Stimulated activated CD8-positive, alpha-beta memory T cell treated with anti-CD3 and anti-CD28 coated beads, Interleukin-12 subunit alpha, Interleukin-12 subunit beta, amount 100 ng/mL, for 1 hour (primary cell): ENCODE measurements at regions not wholly inside any gene's neighbourhood (a gene's known extent, or its start where the extent isn't known, plus 50 kb on each side); places are given as distances from the start of the nearest gene placed in this dataset.

Experiments used
- DNase-seq: peaks from one replicate; pipeline ENCODE4 v3.0.0-alpha.2; 2020; ENCODE audit warnings: low read depth

DNA sequence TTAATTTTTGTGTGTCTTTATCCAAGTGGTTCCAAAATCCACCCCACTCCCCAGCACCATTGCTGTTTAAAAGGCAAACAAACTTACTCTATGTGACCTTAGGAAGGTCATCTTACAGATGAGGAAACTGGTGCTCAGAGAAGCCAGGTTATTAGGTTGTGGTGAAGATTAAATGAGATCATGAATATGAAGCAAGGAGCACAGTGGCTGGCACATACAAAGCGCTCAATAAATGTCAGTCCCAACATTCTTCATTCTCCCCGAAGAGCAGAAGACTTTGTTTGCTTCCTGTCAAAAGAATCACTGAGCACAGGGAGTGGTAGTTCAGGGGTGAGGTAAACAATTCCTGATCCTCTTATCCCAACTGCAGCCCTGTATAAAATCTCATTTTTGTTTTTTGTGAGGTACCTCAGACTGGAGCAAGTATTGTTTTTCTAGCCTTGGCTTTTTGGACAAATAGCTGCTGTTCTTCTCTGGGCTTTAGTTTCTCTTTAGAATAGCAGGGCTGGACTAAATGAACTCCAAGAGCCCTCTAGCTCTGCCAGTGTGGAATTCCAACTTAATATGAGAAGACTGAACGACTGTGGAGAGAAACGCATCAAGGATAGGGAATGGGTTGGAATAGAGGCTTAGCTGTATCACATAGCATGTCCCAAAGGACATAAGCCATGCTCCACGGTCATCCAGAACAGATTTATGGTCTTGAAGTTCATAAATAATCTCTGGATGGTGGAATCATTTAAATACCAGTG, 455.3 kb upstream of the USP24 start:
- no peak for DNase-seq

DNA sequence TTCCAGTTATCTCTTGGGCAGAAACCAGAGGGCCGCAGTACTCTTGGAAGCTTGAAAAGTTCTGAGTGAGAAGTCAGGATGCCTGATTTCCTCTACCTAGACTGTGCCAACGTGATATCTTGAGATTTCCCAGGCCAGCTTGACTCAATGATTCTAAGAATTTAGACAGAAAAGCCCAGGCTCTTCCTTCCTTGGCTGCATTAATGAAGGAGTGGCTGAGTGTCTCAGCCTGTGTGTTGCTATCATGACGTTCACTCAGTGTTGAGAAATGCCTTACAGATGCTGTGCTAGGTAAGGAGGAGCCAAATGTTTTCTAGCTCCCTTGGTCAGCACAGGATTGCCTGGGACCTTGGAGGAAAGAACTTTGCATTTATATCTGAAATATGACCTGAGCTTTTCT, 454.1 kb upstream of the USP24 start:
- no peak for DNase-seq

DNA sequence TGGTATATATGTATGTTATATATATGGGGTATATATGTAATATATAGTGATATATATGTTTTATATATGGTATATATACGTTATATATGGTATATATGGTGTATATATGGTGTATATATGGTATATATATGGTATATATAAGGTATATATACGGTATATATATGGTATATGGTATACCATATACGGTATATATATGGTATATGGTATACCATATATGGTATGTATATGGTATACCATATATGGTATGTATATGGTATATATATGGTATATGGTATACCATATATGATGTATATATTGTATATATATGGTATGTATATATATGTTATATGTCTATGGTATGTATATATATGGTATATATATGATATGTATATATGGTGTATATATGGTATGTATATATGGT, 447.7 kb upstream of the USP24 start:
- DNase-seq: no peak

DNA sequence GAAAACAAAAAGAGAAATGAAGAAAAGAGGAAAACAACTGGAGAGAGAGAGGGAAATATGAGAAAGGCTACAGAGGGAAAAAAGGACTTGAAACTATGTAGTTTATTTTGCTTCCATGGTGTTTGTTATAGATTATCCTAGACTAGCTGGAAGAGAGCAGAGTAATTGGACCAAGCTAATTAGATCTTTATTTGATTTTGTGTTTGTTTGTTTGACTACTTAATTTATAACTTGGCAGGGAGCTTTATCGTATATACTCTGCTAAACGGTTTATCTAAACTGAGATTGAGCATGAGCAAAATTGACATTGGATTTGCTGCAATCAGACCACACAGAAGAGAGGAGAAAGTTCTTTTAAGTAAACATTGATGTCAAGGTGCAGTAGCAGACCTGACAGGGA, 443.8 kb upstream of the USP24 start:
- DNase-seq: no peak

DNA sequence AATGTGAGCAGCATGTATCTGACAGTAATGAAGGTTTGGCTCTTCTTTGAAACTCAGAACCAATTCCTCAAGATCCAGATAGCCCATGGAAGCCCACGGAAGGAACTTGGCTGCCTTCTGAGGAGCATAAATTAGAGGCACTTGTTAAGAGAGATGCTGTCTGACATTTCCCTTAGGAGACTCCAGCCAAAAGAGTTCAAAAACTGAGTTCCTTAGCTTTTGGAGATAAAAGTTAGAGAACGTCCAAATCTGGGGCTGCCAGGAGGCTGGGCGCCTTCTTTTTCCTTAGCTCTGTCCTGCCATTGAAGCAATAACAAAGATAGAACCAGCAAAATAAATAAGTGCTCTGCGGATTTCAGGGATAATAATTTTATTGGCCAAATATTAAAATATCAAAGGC, 439.6 kb upstream of the USP24 start:
- DNase-seq: no peak

DNA sequence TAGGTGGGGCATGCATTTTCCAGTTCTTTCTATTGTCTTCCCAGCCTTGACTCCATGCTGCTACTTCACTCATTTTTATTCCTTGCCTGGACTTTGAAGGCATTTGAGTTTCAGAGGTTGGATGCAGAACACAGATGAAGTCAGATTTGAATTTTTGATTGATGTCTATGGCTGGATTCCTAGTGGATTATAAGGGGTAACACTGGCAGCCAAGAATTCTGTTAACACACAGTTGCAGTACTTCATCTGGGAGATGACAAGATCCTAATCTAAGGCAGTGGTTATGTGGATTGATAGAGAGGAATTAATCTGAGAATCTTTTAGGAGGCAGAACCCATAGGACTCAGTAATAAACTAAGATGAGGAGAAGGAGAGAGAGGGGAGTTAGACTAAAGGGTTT, 439.0 kb upstream of the USP24 start:
- no peak for DNase-seq

DNA sequence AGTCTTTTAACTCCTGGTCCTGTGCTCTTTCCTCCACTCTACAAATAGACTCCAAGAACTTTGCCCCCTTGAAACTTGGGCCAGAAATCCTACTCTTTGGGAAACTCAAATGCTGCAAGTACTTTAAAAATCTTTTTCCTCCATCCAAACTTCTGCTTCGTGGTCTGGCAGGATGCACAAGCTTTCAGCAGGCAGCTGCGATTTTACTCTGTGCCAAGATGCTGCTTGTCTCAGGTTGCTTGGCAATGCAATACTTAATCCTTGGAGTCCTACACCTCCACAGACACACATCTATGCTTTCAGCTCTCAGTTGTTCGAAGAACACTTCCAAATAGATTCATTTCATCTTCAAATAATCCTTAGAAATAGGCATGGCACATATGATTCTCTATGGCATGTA, 435.3 kb upstream of the USP24 start:
- no peak for DNase-seq

DNA sequence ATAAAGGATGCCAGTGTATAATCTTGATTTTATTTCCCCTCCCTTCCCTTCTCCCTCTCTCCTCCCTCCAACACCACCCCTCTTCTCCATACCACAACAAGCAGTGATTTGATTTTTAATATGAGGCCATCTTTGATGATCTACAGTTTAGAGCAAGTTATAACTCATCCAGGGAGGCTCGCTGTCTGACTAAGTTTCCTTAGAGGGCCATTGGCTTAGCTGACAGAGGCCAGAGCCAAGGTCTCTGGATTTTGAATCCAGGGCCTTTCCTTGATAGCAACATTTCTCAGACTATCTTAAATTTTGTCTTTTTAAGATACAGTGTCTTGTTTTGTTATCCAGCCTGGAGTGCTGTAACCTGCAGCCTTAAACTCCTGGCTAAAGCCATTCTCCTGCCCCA, 431.0 kb upstream of the USP24 start:
- DNase-seq: no peak

DNA sequence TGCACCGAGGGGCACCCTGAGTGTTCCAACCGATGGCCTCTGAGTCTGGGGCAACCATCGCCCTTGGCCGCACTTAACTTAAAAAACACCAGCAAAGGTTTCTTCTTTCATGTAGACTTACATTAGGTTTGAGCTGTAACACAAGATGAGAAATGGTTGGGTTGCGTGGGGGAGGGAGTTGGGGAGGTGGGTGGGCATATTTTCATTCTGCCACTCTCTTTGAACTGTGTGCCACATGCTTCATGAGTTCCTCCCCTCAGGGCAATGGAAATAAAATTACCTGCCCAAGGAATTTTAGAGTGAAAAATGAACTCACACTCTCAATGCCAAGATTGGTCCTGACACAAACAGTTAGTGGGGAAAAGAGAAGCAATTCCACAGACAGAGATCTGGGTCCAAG, 430.1 kb upstream of the USP24 start:
- DNase-seq: no peak

DNA sequence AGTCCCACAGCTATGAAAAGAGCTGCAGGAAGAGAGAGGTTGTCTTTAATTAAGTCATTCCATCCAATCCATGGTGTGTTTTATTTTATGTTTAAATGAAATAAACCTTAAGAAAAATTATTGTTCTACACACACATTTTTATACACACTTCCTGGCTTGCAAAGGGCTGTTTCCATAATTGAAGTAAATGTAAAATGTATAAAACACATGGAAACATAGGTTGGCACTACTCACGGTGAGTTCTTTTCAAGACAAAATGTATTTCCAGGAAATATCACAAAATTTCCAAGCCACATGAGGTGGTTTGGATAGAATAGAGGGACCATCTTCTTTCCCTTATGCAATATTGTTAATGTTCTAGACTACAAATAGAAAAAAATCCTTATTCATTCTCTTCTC, 426.8 kb upstream of the USP24 start:
- no peak for DNase-seq

DNA sequence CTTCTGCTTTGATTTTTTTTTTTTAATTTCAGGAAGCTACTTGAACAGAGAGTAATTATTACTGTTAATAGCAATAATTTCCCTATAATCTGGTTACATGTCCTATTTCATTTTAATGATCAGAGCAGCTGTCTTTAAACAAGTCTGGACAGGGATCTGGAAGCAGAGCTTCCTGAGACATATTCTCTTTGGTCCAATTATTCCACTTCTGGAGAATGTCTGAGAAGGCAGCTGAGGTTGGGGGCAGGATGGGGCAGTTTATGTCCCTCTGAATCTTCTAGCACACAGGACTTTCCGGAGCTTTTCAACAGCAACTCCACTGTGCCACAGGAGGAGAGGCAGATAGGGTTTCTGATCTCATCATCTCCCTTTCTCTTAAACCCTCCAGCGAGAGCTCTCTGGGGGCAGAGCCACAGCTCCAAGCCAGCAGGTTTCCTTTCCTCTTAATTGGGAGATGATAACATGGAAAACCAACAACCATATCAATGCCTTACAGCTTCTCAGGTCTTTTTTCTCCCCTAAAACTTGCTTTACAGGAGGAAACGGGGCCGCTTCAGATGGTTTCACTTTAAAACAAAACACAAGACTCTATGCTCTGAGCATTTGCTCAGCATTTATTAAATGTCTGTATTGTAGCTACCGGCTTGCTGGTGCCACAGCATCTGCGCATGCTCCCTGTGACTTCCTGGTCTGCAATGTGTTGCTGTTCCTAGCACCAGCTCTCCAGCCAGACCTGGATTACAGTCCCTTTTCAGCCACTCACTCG, 425.7 kb upstream of the USP24 start:
- peak; percentile 5 for DNase-seq

DNA sequence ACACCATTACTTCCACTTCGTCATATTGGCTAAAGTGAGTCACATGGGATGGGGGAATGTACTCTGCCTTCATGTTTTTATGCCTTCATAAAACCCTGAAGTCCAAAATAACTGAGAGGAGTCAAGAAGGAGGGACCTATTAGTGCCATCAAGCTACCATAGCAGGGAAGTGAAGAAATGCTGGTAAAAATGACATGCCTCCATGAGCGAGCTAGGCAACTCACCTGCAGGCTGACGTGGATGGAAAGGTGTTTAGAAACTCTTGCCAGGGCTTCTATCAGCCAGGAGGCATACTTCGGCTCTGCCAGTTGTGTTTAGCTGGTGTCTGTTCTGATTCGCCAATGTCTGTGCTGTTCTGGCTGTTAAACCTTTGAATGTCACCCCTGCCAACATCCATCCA, 424.4 kb upstream of the USP24 start:
- DNase-seq: no peak

DNA sequence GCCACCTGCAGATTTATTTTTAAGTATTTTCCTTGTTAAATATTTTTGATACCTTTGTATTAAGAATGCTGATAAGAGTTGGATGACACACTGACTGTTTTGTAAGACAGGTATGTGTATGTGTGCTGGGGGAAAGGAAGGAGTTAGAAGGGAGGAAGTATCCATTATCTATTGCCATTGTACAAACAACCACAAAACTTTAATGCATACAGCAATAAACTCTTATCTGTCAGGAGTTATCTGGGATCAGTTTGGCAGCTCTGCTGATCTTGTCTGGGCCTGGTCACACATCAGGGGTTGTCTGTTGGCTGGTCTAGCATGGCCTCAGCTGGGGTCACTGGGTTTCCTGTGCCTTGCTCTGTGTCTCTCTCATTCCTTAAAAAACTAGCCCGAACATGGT, 423.9 kb upstream of the USP24 start:
- DNase-seq: no peak

DNA sequence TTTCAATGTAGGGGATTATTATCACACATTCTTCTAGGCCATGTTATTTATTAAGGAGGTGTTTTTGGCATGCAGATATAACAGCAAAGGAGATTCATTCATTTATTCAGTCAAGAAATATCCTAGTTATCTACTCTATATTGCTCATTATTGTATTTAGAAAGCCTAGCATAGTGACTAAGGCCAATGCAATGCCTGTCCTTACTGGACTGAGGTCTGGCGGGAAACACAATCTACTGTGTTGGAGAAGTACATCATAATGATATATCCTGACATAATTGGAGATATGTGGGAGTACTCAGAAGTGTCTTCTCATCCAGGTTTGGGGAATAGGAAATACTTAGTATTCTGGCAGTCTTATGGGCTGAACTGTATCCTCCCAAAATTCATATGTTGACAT, 421.5 kb upstream of the USP24 start:
- DNase-seq: no peak

DNA sequence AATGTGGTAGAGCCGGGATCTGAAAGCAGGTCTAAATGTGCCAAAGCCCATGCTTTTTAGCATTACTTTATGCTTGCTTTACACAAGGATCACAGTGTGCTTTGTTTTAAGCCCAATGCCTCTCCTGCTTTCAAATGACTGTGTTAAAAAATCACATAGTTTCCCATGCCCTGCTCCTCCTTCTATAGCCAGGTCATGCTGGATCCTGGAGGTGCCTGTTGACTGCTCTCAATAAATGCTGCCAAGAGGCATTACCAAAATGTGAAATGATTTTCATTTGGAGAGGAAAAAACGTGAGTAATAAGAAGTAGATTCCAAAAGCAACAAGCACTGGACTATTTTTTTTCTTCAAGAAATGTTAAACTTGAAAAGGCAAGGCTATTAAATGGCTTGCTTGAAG, 420.7 kb upstream of the USP24 start:
- DNase-seq: no peak

DNA sequence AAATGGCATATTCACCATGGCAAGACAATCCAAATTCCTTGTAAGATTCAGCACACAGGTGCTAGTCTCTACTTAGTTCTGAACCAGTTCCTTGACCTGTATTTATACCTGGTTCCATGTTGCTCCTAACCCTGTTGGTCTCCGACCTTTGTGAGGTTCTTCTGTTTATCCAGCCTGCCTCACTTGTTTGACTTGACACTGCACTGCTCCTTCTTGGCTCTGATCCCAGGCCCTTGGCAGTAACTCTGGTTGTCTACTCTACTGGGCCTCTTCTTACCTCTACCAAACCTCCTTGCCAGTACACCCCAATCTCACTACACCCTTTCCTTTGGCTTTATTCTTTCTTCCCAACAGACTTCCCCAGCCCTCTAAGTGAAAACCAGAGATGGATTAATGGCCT, 419.4 kb upstream of the USP24 start:
- no peak for DNase-seq

DNA sequence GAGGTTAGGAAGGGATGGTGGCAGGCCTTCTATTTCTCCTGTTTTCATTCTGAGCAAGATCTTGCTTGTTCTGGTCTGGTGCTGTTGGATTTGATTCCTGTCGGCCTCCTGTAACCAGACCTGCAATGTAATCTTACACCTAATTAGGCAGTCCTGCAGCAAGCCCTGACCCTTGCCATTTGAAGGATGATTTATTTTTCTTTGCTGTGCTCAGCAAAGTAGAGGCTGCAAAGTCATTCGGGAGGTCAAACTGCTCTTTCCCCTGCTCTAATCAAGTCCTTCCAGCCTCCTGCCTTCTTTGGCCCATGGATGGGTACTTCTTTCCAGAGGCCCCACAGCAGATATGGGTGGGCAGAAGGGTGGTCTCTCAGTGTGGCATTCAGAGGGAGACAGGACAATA, 417.7 kb upstream of the USP24 start:
- DNase-seq: no peak

DNA sequence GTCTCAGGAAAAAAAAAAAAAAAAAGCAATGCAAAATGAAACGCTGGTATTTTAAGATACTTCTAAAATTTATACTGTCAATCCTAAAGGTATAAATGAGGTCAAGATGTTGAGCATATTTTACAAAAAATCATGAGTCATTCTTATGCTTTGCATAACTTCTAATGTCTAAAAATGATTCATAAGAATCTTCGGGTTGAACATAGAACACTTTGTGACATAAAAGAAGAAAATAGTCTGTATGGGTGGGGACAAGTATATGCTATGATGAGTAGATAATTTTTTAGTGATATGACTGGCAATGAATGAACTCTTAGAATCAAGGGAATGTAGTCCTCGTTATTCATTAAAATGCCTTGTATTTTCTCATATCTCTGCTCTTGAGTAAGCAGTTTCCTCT, 416.9 kb upstream of the USP24 start:
- DNase-seq: no peak

DNA sequence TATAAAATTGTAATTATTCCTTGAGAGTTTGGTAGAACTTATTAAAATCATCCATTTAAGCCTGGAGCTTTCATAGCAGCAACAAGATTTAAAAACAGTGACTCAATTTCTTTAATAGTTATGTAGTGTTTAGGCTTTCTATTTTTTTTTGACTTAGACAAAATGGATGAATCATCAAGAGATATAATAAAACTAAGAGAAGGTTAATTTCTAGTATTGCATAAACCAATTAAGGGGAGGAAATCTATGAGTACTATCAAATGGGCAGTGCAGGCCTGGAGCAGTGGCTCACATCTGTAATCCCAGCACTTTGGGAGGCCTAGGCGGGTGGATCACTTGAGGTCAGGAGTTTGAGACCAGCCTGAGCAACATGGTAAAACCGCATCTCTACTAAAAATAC, 416.3 kb upstream of the USP24 start:
- no peak for DNase-seq

DNA sequence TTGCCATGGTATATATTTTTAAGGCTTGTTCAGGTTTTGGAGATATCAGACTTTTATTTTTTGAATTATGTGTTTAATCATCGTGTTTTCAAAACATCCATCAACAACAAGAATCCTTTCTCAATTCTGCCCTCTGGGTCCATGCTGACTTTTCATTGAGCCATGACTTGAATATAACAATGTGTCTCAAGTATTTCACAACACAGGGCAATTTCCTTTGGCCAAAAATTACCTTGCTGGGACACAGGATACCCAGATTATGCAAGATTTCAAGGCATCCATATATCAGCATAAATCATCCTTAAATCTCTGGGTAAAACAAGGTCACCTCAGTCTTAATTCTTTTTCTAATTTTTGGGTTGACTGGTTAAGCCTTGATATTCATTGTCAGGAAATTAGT, 411.2 kb upstream of the USP24 start:
- DNase-seq: no peak

DNA sequence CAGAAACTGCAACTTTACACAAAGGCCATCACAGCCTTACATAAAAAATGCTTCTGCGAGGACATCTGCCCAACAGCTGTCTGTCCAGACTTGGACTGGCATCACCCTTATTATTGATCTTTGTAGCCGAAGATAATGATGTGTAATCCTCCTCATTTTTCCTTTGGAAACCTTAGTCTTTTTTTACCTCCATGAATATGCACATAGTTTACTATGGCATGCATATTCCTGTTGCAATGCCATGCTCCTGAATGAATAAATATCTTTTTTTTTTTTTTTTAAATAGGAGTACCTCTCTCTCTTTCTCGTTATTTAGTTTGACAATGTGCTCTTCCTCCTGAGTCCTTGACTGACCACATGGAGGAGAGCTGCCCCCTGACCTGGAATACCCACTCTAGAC, 409.6 kb upstream of the USP24 start:
- no peak for DNase-seq

DNA sequence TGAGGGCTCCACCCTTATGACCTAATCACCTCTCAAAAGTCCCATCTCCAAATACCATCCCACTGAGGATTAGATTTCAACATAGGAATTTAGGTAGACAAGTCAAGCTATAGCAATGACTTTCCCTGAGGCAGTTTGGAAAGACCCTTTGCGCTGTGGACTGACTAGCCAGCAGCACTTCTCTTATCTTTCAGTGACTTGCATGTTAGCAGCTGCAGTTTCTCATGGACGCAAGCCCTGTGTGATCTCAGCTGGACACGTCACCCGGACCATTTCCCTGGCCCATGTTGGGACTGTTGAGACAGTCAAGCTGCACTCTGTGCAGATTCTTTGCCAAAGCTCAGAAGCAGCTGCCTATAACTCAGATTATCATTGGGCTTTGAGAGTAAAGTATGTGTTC, 408.1 kb upstream of the USP24 start:
- no peak for DNase-seq

DNA sequence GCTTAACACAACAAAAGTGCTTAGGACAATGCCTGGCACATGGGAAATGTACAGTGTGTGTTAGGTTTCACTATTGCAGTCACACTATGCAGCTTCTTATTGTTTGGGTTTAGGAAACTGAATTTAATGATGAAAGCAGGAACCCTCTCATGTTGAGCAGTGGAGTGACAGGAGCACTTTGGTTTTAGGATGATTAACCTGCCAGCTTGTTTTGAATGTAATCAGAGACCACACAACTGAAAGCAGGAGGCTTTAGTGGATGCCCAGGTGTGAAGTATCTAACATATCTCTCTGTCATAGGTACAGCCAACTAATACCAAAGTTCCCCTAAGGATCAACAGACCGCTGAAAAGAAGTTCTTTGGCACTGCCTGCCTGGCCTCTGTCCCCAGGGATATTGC, 406.9 kb upstream of the USP24 start:
- DNase-seq: no peak

DNA sequence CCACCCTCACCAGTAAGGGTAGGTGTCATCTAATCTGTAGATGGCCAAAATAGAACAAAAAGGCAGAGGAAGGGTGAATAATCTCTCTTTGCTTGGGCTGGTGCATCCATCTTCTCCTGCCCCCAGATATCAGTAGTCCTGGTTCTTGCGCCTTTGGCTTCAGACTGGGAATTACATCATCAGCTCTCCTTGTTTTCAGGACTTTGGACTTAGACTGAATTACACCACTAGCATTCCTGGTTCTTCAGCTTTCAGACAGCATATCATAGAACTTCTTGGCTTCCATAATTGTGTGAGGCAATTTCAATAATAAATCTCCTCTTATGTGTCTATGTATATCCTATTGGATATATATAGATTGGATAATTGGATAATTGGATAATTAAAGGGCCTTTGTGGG, 403.0 kb upstream of the USP24 start:
- no peak for DNase-seq
